K562 (cell line): ENCODE measurements at regions not wholly inside any gene's neighbourhood (a gene's known extent, or its start where the extent isn't known, plus 50 kb on each side); places are given as distances from the start of the nearest gene placed in this dataset.

Experiments used
- ATAC-seq: fragments of 200-7000 bp; cut with Tn5 transposase; 3 replicates; pipeline ENCODE4 v1.9.1; 2020; ENCODE audit warnings: moderate library complexity
- BruUV-seq: library from RNA; stranded (reverse); fragments of 400-500 nt; replicated peaks from 2 replicates; lab custom pipeline; 2021; lab: Mats Ljungman, UMichigan
- CTCF ChIA-PET: fragments of 300-600 bp; formaldehyde crosslinking; extraction: SDS; loops from one replicate; lab custom pipeline; 2021; ENCODE audit warnings: low intra/inter-chr PET ratio; lab: Yijun Ruan, JAX
- POLR2A ChIA-PET: fragments of 300-600, 350-650 bp; sonication (Branson Sonifier 250); formaldehyde crosslinking; extraction: SDS; loops from one replicate; lab custom pipeline; 2021; ENCODE audit warnings: antibody characterized with exemption, inconsistent platforms; lab: Yijun Ruan, JAX
- DNase-seq, 4 experiments: peaks; one replicate each; pipeline versions ENCODE4 v3.0.0 to v3.0.0-alpha.2; 2011 to 2018; ENCODE audit warnings: low spot score in 3 of 4, mixed read lengths in 3 of 4; ENCODE audit errors: extremely low read depth in 1 of 4
- FAIRE-seq: peaks from 2 replicates; lab custom pipeline; 2011; peaks lifted over from hg19 to GRCh38; lab: Jason Lieb, UNC
- H2AFZ ChIP-seq: 2 replicates; pipeline ENCODE4 v1.6.0; 2011; ENCODE audit warnings: low read depth, low read length, control low read depth, inconsistent platforms
- H3K27ac ChIP-seq: fragments of 200-600 bp; 3 replicates; pipeline ENCODE4 v1.8.0; 2011; ENCODE audit warnings: low read depth, mild to moderate bottlenecking, control low read depth, inconsistent platforms, low read length, moderate library complexity, mixed read lengths; ENCODE audit errors: extremely low read depth
- H3K27me3 ChIP-seq, 2 experiments: fragments of 300-600 bp in 1 of 2; 2 replicates in 1 of 2; 3 replicates in 1 of 2; pipeline versions ENCODE4 v1.6.0 to v1.8.0; 2011; ENCODE audit warnings: inconsistent platforms in 2 of 2, low read length in 2 of 2, mild to moderate bottlenecking in 1 of 2, mixed read lengths in 1 of 2, moderate library complexity in 1 of 2; ENCODE audit not compliant: control insufficient read depth in 2 of 2, insufficient read depth in 2 of 2
- H3K36me3 ChIP-seq: fragments of 300-600 bp; 3 replicates; pipeline ENCODE4 v1.8.0; 2011; ENCODE audit warnings: mild to moderate bottlenecking, low read length, inconsistent platforms; ENCODE audit not compliant: control insufficient read depth, insufficient read depth
- H3K4me1 ChIP-seq, 2 experiments: fragments of 200-600 bp in 1 of 2; replicated peaks in 1 of 2; 2 replicates in 1 of 2; 3 replicates in 1 of 2; pipeline versions ENCODE4 v1.5.1 to v1.8.0; 2011; ENCODE audit warnings: inconsistent platforms in 2 of 2, low read length in 2 of 2, mild to moderate bottlenecking in 1 of 2, mixed read lengths in 1 of 2, moderate library complexity in 1 of 2; ENCODE audit not compliant: control insufficient read depth in 2 of 2, insufficient read depth in 2 of 2
- H3K4me2 ChIP-seq: 2 replicates; pipeline ENCODE4 v1.6.1; 2011; ENCODE audit warnings: low read length, control low read depth, inconsistent platforms, mixed read lengths; ENCODE audit not compliant: insufficient read depth
- H3K4me3 ChIP-seq: fragments of 200-600 bp; sonication (generic), shearing (Covaris generic); 2 replicates; pipeline ENCODE4 v1.5.1; 2016; ENCODE audit warnings: control low read depth, inconsistent platforms
- H3K79me2 ChIP-seq: fragments of 200-600 bp; 3 replicates; pipeline ENCODE4 v1.8.0; 2011; ENCODE audit warnings: low read length, inconsistent platforms; ENCODE audit not compliant: control insufficient read depth, insufficient read depth
- H3K9ac ChIP-seq, 2 experiments: 2 replicates each; pipeline versions ENCODE4 v1.6.0 to v1.6.1; 2011; ENCODE audit warnings: low read depth in 2 of 2, low read length in 2 of 2, control low read depth in 1 of 2, inconsistent platforms in 1 of 2, mild to moderate bottlenecking in 1 of 2, mixed read lengths in 1 of 2; ENCODE audit not compliant: insufficient read depth in 1 of 2
- H3K9me1 ChIP-seq: one replicate; pipeline ENCODE4 v1.6.0; 2011; ENCODE audit warnings: inconsistent platforms, mild to moderate bottlenecking, low read length, moderate library complexity; ENCODE audit not compliant: control insufficient read depth, insufficient read depth
- H3K9me3 ChIP-seq: replicated peaks from 2 replicates; pipeline ENCODE4 v1.5.1; 2011; ENCODE audit warnings: low read depth, low read length, inconsistent platforms; ENCODE audit not compliant: control insufficient read depth, insufficient read depth
- H4K20me1 ChIP-seq: replicated peaks from 2 replicates; pipeline ENCODE4 v1.6.1; 2011; ENCODE audit warnings: low read length, inconsistent platforms, mixed read lengths; ENCODE audit not compliant: control insufficient read depth, insufficient read depth
- BMI1 ChIP-seq: fragments of 150-350 bp; IDR thresholded peaks from 2 replicates; pipeline ENCODE4 v1.6.1; 2014; ENCODE audit warnings: low read length
- L3MBTL2 ChIP-seq: fragments of 450-650 bp; IDR thresholded peaks from 2 replicates; pipeline ENCODE4 v1.6.1; 2016; ENCODE audit warnings: mild to moderate bottlenecking, moderate library complexity
- LEF1 ChIP-seq: fragments of 450-650 bp; IDR thresholded peaks from 2 replicates; pipeline ENCODE4 v1.6.1; 2016; ENCODE audit warnings: mild to moderate bottlenecking
- NFXL1 ChIP-seq: fragments of 450-650 bp; formaldehyde crosslinking; IDR thresholded peaks from 2 replicates; pipeline ENCODE4 v1.4.0; 2021; ENCODE audit warnings: mild to moderate bottlenecking
- PCBP1 ChIP-seq: fragments of 200-400 bp; formaldehyde crosslinking; IDR thresholded peaks from 2 replicates; pipeline ENCODE4 v1.6.1; 2018; ENCODE audit warnings: mild to moderate bottlenecking, low read depth, low read length; ENCODE audit not compliant: poor library complexity, severe bottlenecking
- ZNF766 ChIP-seq: fragments of 200-800 bp; sonication (Bioruptor generic); conservative IDR thresholded peaks from 2 replicates; pipeline ENCODE4 v1.6.1; 2016; ENCODE audit warnings: missing genetic modification characterization, missing compliant biosample characterization
- WGBS: fragments of 100-300 bp; shearing (Covaris generic); methylation state at CpG from one replicate; pipeline ENCODE4 v1.1.6; 2016; ENCODE audit warnings: low coverage, mixed read lengths; ENCODE audit not compliant: insufficient coverage; ENCODE audit errors: missing lambda C conversion rate; 5-methylcytosine and 5-hydroxymethylcytosine counted together
- in situ Hi-C: fragments of 300-500 bp; cut with MboI; formaldehyde crosslinking; loops from 4 replicates; pipeline ENCODE4 v1.15.0; 2018; ENCODE audit warnings: inconsistent platforms, mixed read lengths
- intact Hi-C: fragments of 100-400 bp; cut with micrococcal nuclease; formaldehyde crosslinking; loops from 2 replicates; pipeline ENCODE4 v1.14.2; 2022
- TF ChIP-seq, protein P1 (sequence below): fragments of 250-450 bp; sonication (Bioruptor Pico); IDR thresholded peaks from 2 replicates; pipeline ENCODE4 v1.8.0; 2021; ENCODE audit warnings: moderate library complexity, mild to moderate bottlenecking, inconsistent platforms

DNA sequence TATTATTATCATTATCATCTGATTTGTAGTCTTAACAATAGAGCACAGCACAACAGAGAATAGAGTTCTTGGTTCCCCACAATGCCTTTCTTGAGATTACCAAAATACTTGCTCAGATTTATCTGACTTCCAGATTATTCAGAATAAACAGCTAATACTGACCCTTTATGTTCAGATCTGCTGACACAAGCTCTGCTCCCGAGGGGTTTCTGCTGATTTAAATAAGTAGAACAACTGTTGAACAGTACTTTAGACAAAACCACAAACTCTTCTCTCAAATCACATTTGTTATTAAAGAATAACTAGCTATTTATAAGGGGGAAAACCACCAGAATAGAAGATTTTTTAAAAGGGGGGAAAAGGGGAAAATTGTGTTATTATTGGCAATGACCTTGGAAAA lies 380.2 kb upstream of the ATP11B start:
- Histone ChIP-seq H2AFZ (no peak overlapping the region), H3K9ac (no peak overlapping the region), H3K27me3 (no peaks in the 10 kb centered on the region), H3K4me2 (no peak overlapping the region), H3K9me1 (no peaks in the 10 kb centered on the region), H3K79me2 (no peaks in the 10 kb centered on the region), H3K36me3 (no peaks in the 10 kb centered on the region), H3K9me3 (no peaks in the 10 kb centered on the region), H3K27ac (no peak overlapping the region), H4K20me1 (no peaks in the 10 kb centered on the region), H3K4me1 (no peaks in the 10 kb centered on the region), H3K4me3 (no peak overlapping the region)
- TF ChIP-seq L3MBTL2 = no peak
- TF ChIP-seq PCBP1 = no peak
- TF ChIP-seq, protein P1, sequence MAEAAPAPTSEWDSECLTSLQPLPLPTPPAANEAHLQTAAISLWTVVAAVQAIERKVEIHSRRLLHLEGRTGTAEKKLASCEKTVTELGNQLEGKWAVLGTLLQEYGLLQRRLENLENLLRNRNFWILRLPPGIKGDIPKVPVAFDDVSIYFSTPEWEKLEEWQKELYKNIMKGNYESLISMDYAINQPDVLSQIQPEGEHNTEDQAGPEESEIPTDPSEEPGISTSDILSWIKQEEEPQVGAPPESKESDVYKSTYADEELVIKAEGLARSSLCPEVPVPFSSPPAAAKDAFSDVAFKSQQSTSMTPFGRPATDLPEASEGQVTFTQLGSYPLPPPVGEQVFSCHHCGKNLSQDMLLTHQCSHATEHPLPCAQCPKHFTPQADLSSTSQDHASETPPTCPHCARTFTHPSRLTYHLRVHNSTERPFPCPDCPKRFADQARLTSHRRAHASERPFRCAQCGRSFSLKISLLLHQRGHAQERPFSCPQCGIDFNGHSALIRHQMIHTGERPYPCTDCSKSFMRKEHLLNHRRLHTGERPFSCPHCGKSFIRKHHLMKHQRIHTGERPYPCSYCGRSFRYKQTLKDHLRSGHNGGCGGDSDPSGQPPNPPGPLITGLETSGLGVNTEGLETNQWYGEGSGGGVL (CRISPR knock-in tag) = no peak
- no peak for TF ChIP-seq LEF1
- TF ChIP-seq BMI1 = no peak
- no peak for TF ChIP-seq NFXL1 (CRISPR knock-in tag)
- TF ChIP-seq ZNF766 (CRISPR knock-in tag) = no peak
- BruUV-seq = no TSS peak
- no peak for FAIRE-seq
- ATAC-seq = no peak
- no peak for DNase-seq
- CTCF ChIA-PET = no interaction called here
- POLR2A ChIA-PET = interaction anchor here (1.7 kb wide), 1 partner anchor 13 kb away, joined by 4 read pairs; no protein-coding TSS in a partner anchor
- intact Hi-C loops = no loop called here
- WGBS = 18% methylated on average over 1 of the region's 1 CpG
- in situ Hi-C loops = no loop called here
